ENCODE measurements at regions not wholly inside any gene's neighbourhood (a gene's known extent, or its start where the extent isn't known, plus 50 kb on each side); places are given as distances from the start of the nearest gene placed in this dataset.

- no peaks in the 10 kb centered on the region for H3K27me3 ChIP-seq (ENCODE audit: control insufficient read depth in 4 of 4, insufficient read depth in 4 of 4, low read length in 3 of 4)
- TF ChIP-seq EGR1 (IDR thresholded peaks at IDR 0.05; ENCODE audit: low read depth in 2 of 2): no peak
- peak; percentile 13 to 30 for TF ChIP-seq JUND (IDR thresholded peaks at IDR 0.05)
- no peak overlapping the region for H3K9ac ChIP-seq (ENCODE audit: low read depth in 1 of 2, low read length in 2 of 2)
- H3K36me3 ChIP-seq (ENCODE audit: control insufficient read depth in 4 of 4, insufficient read depth in 3 of 4, low read depth in 1 of 4, low read length in 3 of 4): no peaks in the 10 kb centered on the region
- peaks cover 0 to 4% (median under 1%) of the 10 kb centered on the region in 4 donors for H3K9me3 ChIP-seq (ENCODE audit: control insufficient read depth in 4 of 4, low read length in 3 of 4)
- 78% methylated on average over 6 of the region's 6 CpGs for WGBS
- no peak overlapping the region for H3K4me3 ChIP-seq (ENCODE audit: low read depth in 1 of 3, low read length in 3 of 3)
- DNase-seq (ENCODE audit: low spot score): no peak
- no peaks in the 10 kb centered on the region for H3K4me1 ChIP-seq (ENCODE audit: control insufficient read depth in 4 of 4, insufficient read depth in 4 of 4, low read length in 3 of 4)
- no peak overlapping the region for H3K27ac ChIP-seq (ENCODE audit: low read depth in 1 of 2, low read length in 2 of 2)
Measured at GRCh38 chr12:115341442-115341841, 657.5 kb upstream of the TBX3 start.

GRCh38 chr12:115338566-115339294 is 654.8 kb upstream of the TBX3 start:
- no peaks in the 10 kb centered on the region for H3K4me1 ChIP-seq (ENCODE audit: control insufficient read depth in 4 of 4, insufficient read depth in 4 of 4, low read length in 3 of 4)
- no peak overlapping the region for H3K27ac ChIP-seq (ENCODE audit: low read depth in 1 of 2, low read length in 2 of 2)
- WGBS: 82% methylated on average over 9 of the region's 9 CpGs
- H3K4me3 ChIP-seq (ENCODE audit: low read depth in 1 of 3, low read length in 3 of 3): no peak overlapping the region
- H3K36me3 ChIP-seq (ENCODE audit: control insufficient read depth in 4 of 4, insufficient read depth in 3 of 4, low read depth in 1 of 4, low read length in 3 of 4): no peaks in the 10 kb centered on the region
- H3K27me3 ChIP-seq (ENCODE audit: control insufficient read depth in 4 of 4, insufficient read depth in 4 of 4, low read length in 3 of 4): no peaks in the 10 kb centered on the region
- TF ChIP-seq FOXA2 (IDR thresholded peaks at IDR 0.05): no peak
- no peak for TF ChIP-seq RXRA (IDR thresholded peaks at IDR 0.05)
- TF ChIP-seq HNF4G (IDR thresholded peaks at IDR 0.05): no peak
- TF ChIP-seq MAX (IDR thresholded peaks at IDR 0.05): no peak
- TF ChIP-seq REST (IDR thresholded peaks at IDR 0.05): no peak
- no peak for TF ChIP-seq NR2F2 (IDR thresholded peaks at IDR 0.05)
- no peak for TF ChIP-seq GABPA (IDR thresholded peaks at IDR 0.05 in 1 of 2, conservative IDR thresholded peaks at IDR 0.05 in 1 of 2)
- no peak for TF ChIP-seq JUND (IDR thresholded peaks at IDR 0.05)
- TF ChIP-seq YY1 (IDR thresholded peaks at IDR 0.05): no peak
- no peak for TF ChIP-seq CTCF (IDR thresholded peaks at IDR 0.05; ENCODE audit: low read depth, low read length, missing input control)
- no peak for TF ChIP-seq ATF3 (IDR thresholded peaks at IDR 0.05)
- no peak for DNase-seq (ENCODE audit: low spot score)
- H3K9ac ChIP-seq (ENCODE audit: low read depth in 1 of 2, low read length in 2 of 2): no peak overlapping the region
- peaks cover 0 to 4% (median under 1%) of the 10 kb centered on the region in 4 donors for H3K9me3 ChIP-seq (ENCODE audit: control insufficient read depth in 4 of 4, low read length in 3 of 4)

All from liver (tissue), 8 donors.